Epithelial cell of proximal tubule (primary cell): ENCODE measurements at regions not wholly inside any gene's neighbourhood (a gene's known extent, or its start where the extent isn't known, plus 50 kb on each side); places are given as distances from the start of the nearest gene placed in this dataset.

Experiments used
- DNase-seq: peaks from one replicate; pipeline ENCODE4 v3.0.0-alpha.2; 2011; ENCODE audit warnings: low read depth
- H3K4me3 ChIP-seq: 2 replicates; pipeline ENCODE4 v1.5.1; 2011; ENCODE audit warnings: low read depth, mild to moderate bottlenecking, low read length
- CTCF ChIP-seq: conservative IDR thresholded peaks from 2 replicates; pipeline ENCODE4 v1.5.1; 2012; ENCODE audit warnings: low read depth, mild to moderate bottlenecking, low read length

GRCh38 chr15:77826006-77826695 lies 193.4 kb upstream of the LINGO1 start:
- no peak for DNase-seq
- H3K4me3 ChIP-seq = no peak overlapping the region
- TF ChIP-seq CTCF = no peak

- no peak overlapping the region for H3K4me3 ChIP-seq
- TF ChIP-seq CTCF = no peak
- no peak for DNase-seq
Measured at GRCh38 chr15:77825546-77825945, 192.8 kb upstream of the LINGO1 start.

- no peak overlapping the region for H3K4me3 ChIP-seq
- no peak for DNase-seq
- no peak for TF ChIP-seq CTCF
Measured at GRCh38 chr15:77825252-77825542, 192.5 kb upstream of the LINGO1 start.

- no peak overlapping the region for H3K4me3 ChIP-seq
- no peak for DNase-seq
- TF ChIP-seq CTCF = no peak
Measured at GRCh38 chr15:77824361-77825251, 191.9 kb upstream of the LINGO1 start.

- H3K4me3 ChIP-seq = no peak overlapping the region
- no peak for DNase-seq
- no peak for TF ChIP-seq CTCF
Measured at GRCh38 chr15:77823736-77824135, 191.0 kb upstream of the LINGO1 start.

- no peak overlapping the region for H3K4me3 ChIP-seq
- no peak for TF ChIP-seq CTCF
- DNase-seq = no peak
Measured at GRCh38 chr15:77822631-77823230, 190.0 kb upstream of the LINGO1 start.

DNA sequence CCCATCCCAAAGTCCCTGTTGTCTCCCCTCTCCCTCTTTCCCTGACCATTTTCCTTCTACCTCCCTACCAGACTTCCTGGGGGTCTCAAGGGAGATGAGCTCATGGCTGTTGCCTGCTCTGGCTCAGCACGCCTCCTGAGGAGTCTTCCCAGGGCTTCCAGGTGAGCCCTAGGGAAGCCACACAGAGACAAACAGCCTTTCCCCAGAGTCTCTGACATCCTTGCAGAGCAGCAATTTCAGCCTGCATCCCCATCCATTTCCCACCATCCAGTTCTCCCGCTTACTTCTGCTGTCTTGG lies 189.2 kb upstream of the LINGO1 start:
- TF ChIP-seq CTCF = no peak
- H3K4me3 ChIP-seq = no peak overlapping the region
- DNase-seq = no peak
